ENCODE measurements at regions not wholly inside any gene's neighbourhood (a gene's known extent, or its start where the extent isn't known, plus 50 kb on each side); places are given as distances from the start of the nearest gene placed in this dataset.

- TF ChIP-seq EZH2 (IDR thresholded peaks at IDR 0.05) (no peak), POLR2AphosphoS5 (IDR thresholded peaks at IDR 0.05; ENCODE audit: borderline replicate concordance, low read depth, low read length) (no peak), FOXP2 (optimal IDR thresholded peaks at IDR 0.05; ENCODE audit: control extremely low read depth, extremely low read length, insufficient read depth) (no peak)
Observed at GRCh38 chr1:55636696-55637095, 421.5 kb upstream of the USP24 start.
